ENCODE measurements at regions not wholly inside any gene's neighbourhood (a gene's known extent, or its start where the extent isn't known, plus 50 kb on each side); places are given as distances from the start of the nearest gene placed in this dataset.

GRCh38 chr3:3560591-3561311 is 238.5 kb upstream of the LRRN1 start:
- TF ChIP-seq, protein P1, sequence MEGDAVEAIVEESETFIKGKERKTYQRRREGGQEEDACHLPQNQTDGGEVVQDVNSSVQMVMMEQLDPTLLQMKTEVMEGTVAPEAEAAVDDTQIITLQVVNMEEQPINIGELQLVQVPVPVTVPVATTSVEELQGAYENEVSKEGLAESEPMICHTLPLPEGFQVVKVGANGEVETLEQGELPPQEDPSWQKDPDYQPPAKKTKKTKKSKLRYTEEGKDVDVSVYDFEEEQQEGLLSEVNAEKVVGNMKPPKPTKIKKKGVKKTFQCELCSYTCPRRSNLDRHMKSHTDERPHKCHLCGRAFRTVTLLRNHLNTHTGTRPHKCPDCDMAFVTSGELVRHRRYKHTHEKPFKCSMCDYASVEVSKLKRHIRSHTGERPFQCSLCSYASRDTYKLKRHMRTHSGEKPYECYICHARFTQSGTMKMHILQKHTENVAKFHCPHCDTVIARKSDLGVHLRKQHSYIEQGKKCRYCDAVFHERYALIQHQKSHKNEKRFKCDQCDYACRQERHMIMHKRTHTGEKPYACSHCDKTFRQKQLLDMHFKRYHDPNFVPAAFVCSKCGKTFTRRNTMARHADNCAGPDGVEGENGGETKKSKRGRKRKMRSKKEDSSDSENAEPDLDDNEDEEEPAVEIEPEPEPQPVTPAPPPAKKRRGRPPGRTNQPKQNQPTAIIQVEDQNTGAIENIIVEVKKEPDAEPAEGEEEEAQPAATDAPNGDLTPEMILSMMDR (IDR thresholded peaks at IDR 0.05; ENCODE audit: low read depth, low read length): no peak
- no peak for TF ChIP-seq EZH2phosphoT487 (IDR thresholded peaks at IDR 0.05; ENCODE audit: low read depth)
- Histone ChIP-seq H2AFZ (ENCODE audit: low read depth, low read length) (no peak overlapping the region), H3K9ac (ENCODE audit: low read length) (no peak overlapping the region), H3K4me2 (ENCODE audit: low read length) (no peak overlapping the region), H3K27ac (ENCODE audit: low read length) (no peak overlapping the region), H3K9me3 (ENCODE audit: insufficient read depth, low read length) (no peaks in the 10 kb centered on the region), H3K4me1 (ENCODE audit: low read length) (no peaks in the 10 kb centered on the region), H3K4me3 (ENCODE audit: low read length) (no peak overlapping the region), H3K79me2 (ENCODE audit: low read length) (no peaks in the 10 kb centered on the region), H3K27me3 (ENCODE audit: low read depth, low read length) (0 out of 2 replicates have a peak, but pooled peaks cover 3% of the 10 kb centered on the region), H4K20me1 (ENCODE audit: insufficient read depth, low read length) (no peaks in the 10 kb centered on the region), H3K36me3 (replicated peaks; ENCODE audit: low read depth, low read length) (no peaks in the 10 kb centered on the region)

DNA sequence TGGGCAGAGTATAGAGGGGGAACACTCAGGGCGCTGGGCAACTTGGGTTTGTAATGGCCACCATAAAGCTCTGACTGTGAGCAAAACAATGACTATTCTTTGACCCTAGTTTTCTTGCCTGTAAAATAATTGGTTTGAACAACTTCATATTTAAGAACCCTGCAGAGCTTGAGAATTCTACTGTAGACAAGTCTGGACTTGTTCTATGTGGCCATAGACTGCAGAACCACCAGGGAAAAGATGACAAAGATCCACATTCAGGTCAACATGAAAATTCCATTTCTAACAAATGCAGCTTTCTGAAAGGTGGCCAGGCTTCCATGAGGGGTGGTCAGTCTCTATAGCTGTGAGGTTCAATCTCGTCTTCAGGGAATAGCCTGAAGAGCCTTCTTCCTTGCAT is 239.4 kb upstream of the LRRN1 start:
- Histone ChIP-seq H3K27ac (ENCODE audit: low read length) (no peak overlapping the region), H3K27me3 (ENCODE audit: low read depth, low read length) (0 out of 2 replicates have a peak, but pooled peaks cover 3% of the 10 kb centered on the region), H2AFZ (ENCODE audit: low read depth, low read length) (no peak overlapping the region), H3K36me3 (replicated peaks; ENCODE audit: low read depth, low read length) (no peaks in the 10 kb centered on the region), H3K4me2 (ENCODE audit: low read length) (no peak overlapping the region), H3K4me3 (ENCODE audit: low read length) (no peak overlapping the region), H3K79me2 (ENCODE audit: low read length) (no peaks in the 10 kb centered on the region), H3K9me3 (ENCODE audit: insufficient read depth, low read length) (no peaks in the 10 kb centered on the region), H3K9ac (ENCODE audit: low read length) (no peak overlapping the region), H4K20me1 (ENCODE audit: insufficient read depth, low read length) (no peaks in the 10 kb centered on the region), H3K4me1 (ENCODE audit: low read length) (no peaks in the 10 kb centered on the region)
- no peak for TF ChIP-seq EZH2phosphoT487 (IDR thresholded peaks at IDR 0.05; ENCODE audit: low read depth)
- TF ChIP-seq, protein P1 (IDR thresholded peaks at IDR 0.05; ENCODE audit: low read depth, low read length): no peak

- no peak overlapping the region for H3K9ac ChIP-seq (ENCODE audit: low read length)
- H3K4me3 ChIP-seq (ENCODE audit: low read length): no peak overlapping the region
- no peaks in the 10 kb centered on the region for H3K79me2 ChIP-seq (ENCODE audit: low read length)
- no peak overlapping the region for H3K4me2 ChIP-seq (ENCODE audit: low read length)
- H3K27me3 ChIP-seq (ENCODE audit: low read depth, low read length): 0 out of 2 replicates have a peak, but pooled peaks cover 6% of the 10 kb centered on the region
- H4K20me1 ChIP-seq (ENCODE audit: insufficient read depth, low read length): no peaks in the 10 kb centered on the region
- H3K4me1 ChIP-seq (ENCODE audit: low read length): no peaks in the 10 kb centered on the region
- TF ChIP-seq, protein P1 (IDR thresholded peaks at IDR 0.05; ENCODE audit: low read depth, low read length): no peak
- no peak for TF ChIP-seq EZH2phosphoT487 (IDR thresholded peaks at IDR 0.05; ENCODE audit: low read depth)
- no peaks in the 10 kb centered on the region for H3K9me3 ChIP-seq (ENCODE audit: insufficient read depth, low read length)
- H3K27ac ChIP-seq (ENCODE audit: low read length): no peak overlapping the region
- no peak overlapping the region for H2AFZ ChIP-seq (ENCODE audit: low read depth, low read length)
- no peaks in the 10 kb centered on the region for H3K36me3 ChIP-seq (replicated peaks; ENCODE audit: low read depth, low read length)
Measured at GRCh38 chr3:3556078-3556477, 243.2 kb upstream of the LRRN1 start.

DNA sequence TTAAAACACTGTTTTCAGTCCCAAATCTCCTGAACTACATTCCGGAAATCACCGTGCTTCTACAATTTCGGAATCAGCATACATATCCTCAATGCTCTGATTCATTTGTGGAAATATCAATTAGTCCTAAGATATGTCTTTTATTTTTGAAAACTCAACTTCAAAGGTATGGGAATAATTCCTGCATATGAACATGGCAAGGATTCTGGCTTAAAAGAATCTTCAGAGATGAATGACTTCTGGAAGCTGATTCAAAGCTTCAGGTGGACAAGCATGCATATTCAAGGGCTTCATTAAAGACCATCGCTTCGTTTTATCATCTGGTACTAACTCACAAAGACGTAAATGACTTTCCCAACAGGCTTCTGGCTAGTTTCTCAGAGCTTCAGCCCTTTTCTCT is 246.0 kb upstream of the LRRN1 start:
- no peak overlapping the region for H3K27ac ChIP-seq (ENCODE audit: low read length)
- H3K27me3 ChIP-seq (ENCODE audit: low read depth, low read length): peaks cover 6% of the 10 kb centered on the region; the same call in 1 of the 2 replicates
- no peaks in the 10 kb centered on the region for H4K20me1 ChIP-seq (ENCODE audit: insufficient read depth, low read length)
- no peak overlapping the region for H2AFZ ChIP-seq (ENCODE audit: low read depth, low read length)
- no peak overlapping the region for H3K4me3 ChIP-seq (ENCODE audit: low read length)
- TF ChIP-seq, protein P1 (IDR thresholded peaks at IDR 0.05; ENCODE audit: low read depth, low read length): no peak
- no peak for TF ChIP-seq EZH2phosphoT487 (IDR thresholded peaks at IDR 0.05; ENCODE audit: low read depth)
- H3K36me3 ChIP-seq (replicated peaks; ENCODE audit: low read depth, low read length): no peaks in the 10 kb centered on the region
- no peaks in the 10 kb centered on the region for H3K4me1 ChIP-seq (ENCODE audit: low read length)
- H3K79me2 ChIP-seq (ENCODE audit: low read length): no peaks in the 10 kb centered on the region
- H3K9me3 ChIP-seq (ENCODE audit: insufficient read depth, low read length): no peaks in the 10 kb centered on the region
- no peak overlapping the region for H3K4me2 ChIP-seq (ENCODE audit: low read length)
- H3K9ac ChIP-seq (ENCODE audit: low read length): no peak overlapping the region
